ENCODE measurements at regions not wholly inside any gene's neighbourhood (a gene's known extent, or its start where the extent isn't known, plus 50 kb on each side); places are given as distances from the start of the nearest gene placed in this dataset.

- WGBS (ENCODE audit: low lambda C conversion rate, missing lambda C conversion rate), result 89% methylated on average over 4 of the region's 4 CpGs
- H3K27me3 ChIP-seq, result no peaks in the 10 kb centered on the region
- H3K4me2 ChIP-seq, result no peak overlapping the region
- no peaks in the 10 kb centered on the region for H3K36me3 ChIP-seq (replicated peaks; ENCODE audit: insufficient read depth, low read depth)
- H3K9me3 ChIP-seq (ENCODE audit: low read depth), result no peaks in the 10 kb centered on the region
- H4K20me1 ChIP-seq (ENCODE audit: insufficient read depth, poor library complexity, severe bottlenecking), result no peaks in the 10 kb centered on the region
- no peaks in the 10 kb centered on the region for H3K4me1 ChIP-seq (ENCODE audit: insufficient read depth)
- no peak overlapping the region for H3K27ac ChIP-seq
- no peaks in the 10 kb centered on the region for H3K9me2 ChIP-seq (replicated peaks; ENCODE audit: insufficient read depth)
- H3K79me2 ChIP-seq, result no peaks in the 10 kb centered on the region
- no peak for DNase-seq (ENCODE audit: low spot score)
- no peak overlapping the region for H3K4me3 ChIP-seq
- H2AFZ ChIP-seq, result no peak overlapping the region
- no peak for TF ChIP-seq EZH2 (IDR thresholded peaks at IDR 0.05; ENCODE audit: borderline replicate concordance)
- no peak for TF ChIP-seq EZH2phosphoT487 (IDR thresholded peaks at IDR 0.05; ENCODE audit: low read depth, severe bottlenecking, unreplicated experiment)
- TF ChIP-seq CTCF (IDR thresholded peaks at IDR 0.05; ENCODE audit: poor library complexity), result no peak
Measured at GRCh38 chr12:5186715-5187114, 143.0 kb downstream of the KCNA5 start.

- no peak for DNase-seq (ENCODE audit: low spot score)
- H3K79me2 ChIP-seq, result no peaks in the 10 kb centered on the region
- no peak overlapping the region for H2AFZ ChIP-seq
- 78% methylated on average over 2 of the region's 2 CpGs for WGBS (ENCODE audit: low lambda C conversion rate, missing lambda C conversion rate)
- H3K4me3 ChIP-seq, result no peak overlapping the region
- no peaks in the 10 kb centered on the region for H3K4me1 ChIP-seq (ENCODE audit: insufficient read depth)
- no peaks in the 10 kb centered on the region for H3K27me3 ChIP-seq
- H3K9me2 ChIP-seq (replicated peaks; ENCODE audit: insufficient read depth), result no peaks in the 10 kb centered on the region
- H3K36me3 ChIP-seq (replicated peaks; ENCODE audit: insufficient read depth, low read depth), result no peaks in the 10 kb centered on the region
- no peaks in the 10 kb centered on the region for H4K20me1 ChIP-seq (ENCODE audit: insufficient read depth, poor library complexity, severe bottlenecking)
- no peaks in the 10 kb centered on the region for H3K9me3 ChIP-seq (ENCODE audit: low read depth)
- no peak overlapping the region for H3K27ac ChIP-seq
- TF ChIP-seq CTCF (IDR thresholded peaks at IDR 0.05; ENCODE audit: poor library complexity), result no peak
- TF ChIP-seq EZH2phosphoT487 (IDR thresholded peaks at IDR 0.05; ENCODE audit: low read depth, severe bottlenecking, unreplicated experiment), result no peak
- no peak for TF ChIP-seq EZH2 (IDR thresholded peaks at IDR 0.05; ENCODE audit: borderline replicate concordance)
- H3K4me2 ChIP-seq, result no peak overlapping the region
Measured at GRCh38 chr12:5187136-5187535, 143.5 kb downstream of the KCNA5 start.

GRCh38 chr12:5188472-5188871 lies 144.8 kb downstream of the KCNA5 start:
- H3K4me2 ChIP-seq, result no peak overlapping the region
- 86% methylated on average over 4 of the region's 4 CpGs for WGBS (ENCODE audit: low lambda C conversion rate, missing lambda C conversion rate)

More at GRCh38 chr12:5188472-5188871, 144.8 kb downstream of the KCNA5 start:
- Histone ChIP-seq H3K27me3 (no peaks in the 10 kb centered on the region), H3K9me2 (replicated peaks; ENCODE audit: insufficient read depth) (no peaks in the 10 kb centered on the region), H3K79me2 (no peaks in the 10 kb centered on the region), H4K20me1 (ENCODE audit: insufficient read depth, poor library complexity, severe bottlenecking) (no peaks in the 10 kb centered on the region), H3K9me3 (ENCODE audit: low read depth) (no peaks in the 10 kb centered on the region), H3K4me3 (no peak overlapping the region), H3K4me1 (ENCODE audit: insufficient read depth) (no peaks in the 10 kb centered on the region), H2AFZ (no peak overlapping the region), H3K27ac (no peak overlapping the region), H3K36me3 (replicated peaks; ENCODE audit: insufficient read depth, low read depth) (no peaks in the 10 kb centered on the region)
- DNase-seq (ENCODE audit: low spot score), result no peak
- TF ChIP-seq EZH2phosphoT487 (IDR thresholded peaks at IDR 0.05; ENCODE audit: low read depth, severe bottlenecking, unreplicated experiment), result no peak
- TF ChIP-seq EZH2 (IDR thresholded peaks at IDR 0.05; ENCODE audit: borderline replicate concordance), result no peak
- TF ChIP-seq CTCF (IDR thresholded peaks at IDR 0.05; ENCODE audit: poor library complexity), result no peak
